NT2/D1 (cell line): ENCODE measurements at regions not wholly inside any gene's neighbourhood (a gene's known extent, or its start where the extent isn't known, plus 50 kb on each side); places are given as distances from the start of the nearest gene placed in this dataset.

Experiments
- DNase-seq: peaks from one replicate; pipeline ENCODE4 v3.0.0-alpha.2; 2011; ENCODE audit warnings: low read depth, low spot score
- H3K27me3 ChIP-seq: 2 replicates; pipeline ENCODE4 v1.6.0; 2011; ENCODE audit warnings: mild to moderate bottlenecking; ENCODE audit not compliant: insufficient read length, insufficient read depth
- H3K36me3 ChIP-seq: 2 replicates; pipeline ENCODE4 v1.6.1; 2011; ENCODE audit warnings: mild to moderate bottlenecking, low read length, mixed read lengths; ENCODE audit not compliant: insufficient read depth, insufficient read length
- H3K4me1 ChIP-seq: 2 replicates; pipeline ENCODE4 v1.5.1; 2011; ENCODE audit not compliant: insufficient read depth, insufficient read length
- H3K4me3 ChIP-seq: 2 replicates; pipeline ENCODE4 v1.5.1; 2011; ENCODE audit warnings: low read depth; ENCODE audit not compliant: insufficient read length
- H3K9ac ChIP-seq: 2 replicates; pipeline ENCODE4 v1.6.0; 2011; ENCODE audit warnings: low read depth; ENCODE audit not compliant: insufficient read length
- H3K9me3 ChIP-seq: 2 replicates; pipeline ENCODE4 v1.5.1; 2011; ENCODE audit warnings: mild to moderate bottlenecking, low read length; ENCODE audit not compliant: insufficient read depth
- SUZ12 ChIP-seq: IDR thresholded peaks from 2 replicates; pipeline ENCODE4 v1.6.1; 2011; ENCODE audit not compliant: insufficient read length, insufficient read depth; ENCODE audit errors: extremely low read depth
- YY1 ChIP-seq: IDR thresholded peaks from 2 replicates; pipeline ENCODE4 v1.6.1; 2011; ENCODE audit not compliant: insufficient read length, insufficient read depth
- ZNF274 ChIP-seq: IDR thresholded peaks from 2 replicates; pipeline ENCODE4 v1.6.1; 2011; ENCODE audit warnings: mild to moderate bottlenecking, low read depth, low read length

DNA sequence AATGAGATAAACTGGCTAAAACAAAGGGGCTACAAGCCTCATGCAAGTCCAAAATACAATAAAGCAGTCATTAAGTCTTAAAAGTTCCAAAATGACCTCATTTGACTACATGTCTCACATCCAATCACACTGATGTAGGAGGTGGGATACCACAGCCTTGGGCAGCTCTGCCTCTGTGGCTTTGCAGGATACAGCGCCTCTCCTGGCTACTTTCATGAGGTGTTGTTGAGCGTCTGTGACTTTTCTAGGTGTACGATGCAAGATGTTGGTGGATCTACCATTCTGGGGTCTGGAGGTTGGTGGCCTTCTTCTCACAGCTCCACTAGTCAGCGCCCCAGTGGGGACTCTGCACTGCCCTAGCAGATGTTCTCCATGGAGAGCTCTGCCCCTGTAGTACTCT, 944.9 kb downstream of the TECRL start:
- H3K9me3 ChIP-seq, result no peaks in the 10 kb centered on the region
- TF ChIP-seq ZNF274, result no peak
- TF ChIP-seq SUZ12, result no peak
- no peak for TF ChIP-seq YY1
- H3K9ac ChIP-seq, result no peak overlapping the region
- no peaks in the 10 kb centered on the region for H3K4me1 ChIP-seq
- no peaks in the 10 kb centered on the region for H3K27me3 ChIP-seq
- H3K36me3 ChIP-seq, result no peaks in the 10 kb centered on the region
- no peak for DNase-seq
- no peak overlapping the region for H3K4me3 ChIP-seq

GRCh38 chr4:63460075-63460474, 949.2 kb downstream of the TECRL start:
- Histone ChIP-seq H3K4me3 (no peak overlapping the region), H3K27me3 (no peaks in the 10 kb centered on the region), H3K36me3 (no peaks in the 10 kb centered on the region), H3K9me3 (no peaks in the 10 kb centered on the region), H3K4me1 (no peaks in the 10 kb centered on the region), H3K9ac (no peak overlapping the region)
- no peak for DNase-seq
- no peak for TF ChIP-seq ZNF274
- no peak for TF ChIP-seq SUZ12
- no peak for TF ChIP-seq YY1

DNA sequence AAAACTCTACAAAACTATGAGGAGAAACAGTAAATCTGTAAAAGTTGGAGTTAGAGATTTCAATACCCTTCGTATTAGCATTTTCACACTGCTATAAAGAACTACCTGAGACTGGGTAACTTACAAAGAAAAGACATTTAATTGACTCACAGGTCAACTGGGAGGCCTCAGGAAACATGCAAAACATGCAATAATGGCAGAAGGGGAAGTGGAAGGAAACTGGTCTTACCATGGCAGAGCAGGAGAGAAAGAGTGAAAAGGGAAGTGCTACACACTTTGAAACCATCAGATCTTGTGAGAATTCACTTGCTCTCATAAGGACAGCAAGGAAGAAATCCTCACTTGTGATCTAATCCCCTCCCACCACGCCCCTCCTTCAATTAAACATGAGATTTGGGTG, 949.9 kb downstream of the TECRL start:
- Histone ChIP-seq H3K36me3 (no peaks in the 10 kb centered on the region), H3K9ac (no peak overlapping the region), H3K9me3 (no peaks in the 10 kb centered on the region), H3K4me1 (no peaks in the 10 kb centered on the region), H3K4me3 (no peak overlapping the region), H3K27me3 (no peaks in the 10 kb centered on the region)
- no peak for TF ChIP-seq YY1
- TF ChIP-seq SUZ12, result no peak
- TF ChIP-seq ZNF274, result no peak
- DNase-seq, result no peak

DNA sequence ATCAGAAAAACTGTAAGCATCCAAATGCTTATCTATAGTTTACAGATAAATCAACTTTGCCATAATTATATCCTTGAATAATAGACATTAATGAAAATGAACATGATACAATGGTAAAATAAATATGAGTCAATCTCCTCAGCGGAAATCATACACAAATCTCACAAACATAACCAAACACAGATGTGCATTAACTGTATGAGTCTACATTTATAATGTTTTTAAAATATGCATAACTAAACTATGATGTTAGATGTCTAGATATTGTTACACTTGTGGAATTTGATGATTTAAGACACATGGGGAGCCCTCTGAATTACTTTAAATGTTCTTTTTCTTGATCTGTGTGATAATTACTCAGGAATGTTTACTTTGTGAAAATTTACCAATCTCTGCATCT, 951.2 kb downstream of the TECRL start:
- H3K36me3 ChIP-seq, result no peaks in the 10 kb centered on the region
- no peaks in the 10 kb centered on the region for H3K4me1 ChIP-seq
- no peak overlapping the region for H3K4me3 ChIP-seq
- no peak for DNase-seq
- no peak for TF ChIP-seq SUZ12
- no peak for TF ChIP-seq YY1
- no peak for TF ChIP-seq ZNF274
- H3K27me3 ChIP-seq, result no peaks in the 10 kb centered on the region
- no peak overlapping the region for H3K9ac ChIP-seq
- H3K9me3 ChIP-seq, result no peaks in the 10 kb centered on the region

DNA sequence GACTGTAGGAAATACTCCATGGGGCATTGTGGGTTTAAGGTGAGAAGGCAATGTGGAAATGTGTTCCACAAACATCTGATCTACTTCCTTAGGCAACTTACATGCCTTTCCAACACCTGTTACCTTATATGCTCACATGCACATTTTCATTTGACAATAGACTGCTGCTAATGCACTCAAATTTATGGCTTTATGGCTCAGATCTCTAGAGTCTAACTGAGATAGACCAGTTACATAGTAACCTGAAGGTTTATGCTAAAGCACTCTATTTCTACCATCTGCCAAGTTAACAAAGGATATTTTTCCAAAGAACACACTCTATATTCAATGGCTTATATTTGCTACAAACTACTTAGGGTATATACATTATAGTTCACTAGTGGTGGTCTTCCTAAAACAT, 969.0 kb downstream of the TECRL start:
- no peaks in the 10 kb centered on the region for H3K9me3 ChIP-seq
- no peak overlapping the region for H3K4me3 ChIP-seq
- H3K36me3 ChIP-seq, result no peaks in the 10 kb centered on the region
- TF ChIP-seq YY1 (no peak), ZNF274 (no peak), SUZ12 (no peak)
- no peaks in the 10 kb centered on the region for H3K27me3 ChIP-seq
- no peaks in the 10 kb centered on the region for H3K4me1 ChIP-seq
- no peak overlapping the region for H3K9ac ChIP-seq
- DNase-seq, result no peak

- Histone ChIP-seq H3K4me3 (no peak overlapping the region), H3K27me3 (no peaks in the 10 kb centered on the region), H3K9ac (no peak overlapping the region), H3K4me1 (no peaks in the 10 kb centered on the region), H3K36me3 (no peaks in the 10 kb centered on the region), H3K9me3 (no peaks in the 10 kb centered on the region)
- TF ChIP-seq YY1, result no peak
- TF ChIP-seq ZNF274, result no peak
- TF ChIP-seq SUZ12, result no peak
- no peak for DNase-seq
These were observed 979.1 kb downstream of the TECRL start for GRCh38 chr4:63430105-63430504.

GRCh38 chr4:63396269-63396668, 1013.0 kb downstream of the TECRL start:
- no peaks in the 10 kb centered on the region for H3K36me3 ChIP-seq
- H3K9me3 ChIP-seq, result peaks cover 9% of the 10 kb centered on the region; the same call in 1 of the 2 replicates
- no peak for DNase-seq
- H3K27me3 ChIP-seq, result no peaks in the 10 kb centered on the region
- H3K9ac ChIP-seq, result no peak overlapping the region
- no peaks in the 10 kb centered on the region for H3K4me1 ChIP-seq
- H3K4me3 ChIP-seq, result no peak overlapping the region
- TF ChIP-seq SUZ12, result no peak
- TF ChIP-seq ZNF274, result no peak

GRCh38 chr4:63393544-63393943, 1015.7 kb downstream of the TECRL start:
- Histone ChIP-seq H3K9me3 (peaks cover 9% of the 10 kb centered on the region; the same call in 1 of the 2 replicates), H3K9ac (no peak overlapping the region), H3K36me3 (no peaks in the 10 kb centered on the region), H3K4me1 (no peaks in the 10 kb centered on the region), H3K4me3 (no peak overlapping the region), H3K27me3 (no peaks in the 10 kb centered on the region)
- TF ChIP-seq ZNF274, result no peak
- TF ChIP-seq YY1, result no peak
- no peak for TF ChIP-seq SUZ12
- no peak for DNase-seq
